Panc1 (cell line): ENCODE measurements at regions not wholly inside any gene's neighbourhood (a gene's known extent, or its start where the extent isn't known, plus 50 kb on each side); places are given as distances from the start of the nearest gene placed in this dataset.

Source experiments
- ATAC-seq: fragments of 200-7000 bp; cut with Tn5 transposase; 2 replicates; pipeline ENCODE4 v1.9.1; 2020; ENCODE audit warnings: mild to moderate bottlenecking, moderate library complexity
- BruUV-seq: library from RNA; stranded (reverse); fragments of 400-500 nt; replicated peaks from 2 replicates; lab custom pipeline; 2021; lab: Mats Ljungman, UMichigan
- CTCF ChIA-PET: fragments of 300-600 bp; sonication (Branson Sonifier 250); formaldehyde crosslinking; loops from one replicate; lab custom pipeline; 2022; ENCODE audit warnings: antibody characterized with exemption; lab: Charles Lee
- POLR2A ChIA-PET: fragments of 300-600 bp; sonication (Branson Sonifier 250); formaldehyde crosslinking; loops from one replicate; lab custom pipeline; 2022; ENCODE audit warnings: antibody characterized with exemption; lab: Charles Lee
- DNase-seq: peaks from one replicate; pipeline ENCODE4 v3.0.0-alpha.2; 2010; ENCODE audit warnings: low read depth, low spot score
- H3K27ac ChIP-seq: 2 replicates; pipeline ENCODE4 v1.5.1; 2011; ENCODE audit warnings: mild to moderate bottlenecking, low read length, inconsistent platforms
- H3K27me3 ChIP-seq: fragments of 200-500 bp; sonication (Bioruptor generic); 2 replicates; pipeline ENCODE4 v1.6.0; 2014; ENCODE audit warnings: low read length, inconsistent platforms; ENCODE audit not compliant: control insufficient read depth, insufficient read depth
- H3K36me3 ChIP-seq: fragments of 200-500 bp; sonication (Bioruptor generic); 2 replicates; pipeline ENCODE4 v1.5.1; 2014; ENCODE audit warnings: inconsistent platforms, mild to moderate bottlenecking, low read length, moderate library complexity; ENCODE audit not compliant: control insufficient read depth, insufficient read depth
- H3K4me1 ChIP-seq: 2 replicates; pipeline ENCODE4 v1.5.1; 2011; ENCODE audit warnings: inconsistent platforms, mild to moderate bottlenecking, low read length, moderate library complexity; ENCODE audit not compliant: control insufficient read depth, insufficient read depth
- H3K4me3 ChIP-seq, 2 experiments: 2 replicates each; pipeline ENCODE4 v1.5.1; 2011 to 2012; ENCODE audit warnings: low read depth in 2 of 2, low read length in 2 of 2, mild to moderate bottlenecking in 2 of 2, inconsistent platforms in 1 of 2, moderate library complexity in 1 of 2
- H3K9me3 ChIP-seq: fragments of 200-500 bp; sonication (Bioruptor generic); 2 replicates; pipeline ENCODE4 v1.5.1; 2014; ENCODE audit warnings: low read depth, mild to moderate bottlenecking, inconsistent platforms, low read length, moderate library complexity; ENCODE audit not compliant: control insufficient read depth, insufficient read depth
- CTCF ChIP-seq: fragments of 450-650 bp; IDR thresholded peaks from 2 replicates; pipeline ENCODE4 v1.5.1; 2017; ENCODE audit warnings: mild to moderate bottlenecking
- POLR2AphosphoS5 ChIP-seq: IDR thresholded peaks from 2 replicates; pipeline ENCODE4 v1.6.1; 2012; ENCODE audit warnings: mild to moderate bottlenecking, low read depth, low read length, moderate library complexity
- REST ChIP-seq, 2 experiments: IDR thresholded peaks; 2 replicates each; pipeline ENCODE4 v1.6.1; 2011 to 2012; ENCODE audit warnings: low read depth in 2 of 2, control low read depth in 1 of 2, low read length in 1 of 2, mild to moderate bottlenecking in 1 of 2, moderate library complexity in 1 of 2; ENCODE audit not compliant: insufficient read depth in 1 of 2
- SIN3A ChIP-seq: IDR thresholded peaks from 2 replicates; pipeline ENCODE4 v1.6.1; 2012; ENCODE audit warnings: low read depth, mild to moderate bottlenecking, low read length, moderate library complexity, borderline replicate concordance; ENCODE audit not compliant: insufficient read depth
- TCF7L2 ChIP-seq: IDR thresholded peaks from 2 replicates; pipeline ENCODE4 v1.6.1; 2011; ENCODE audit warnings: mild to moderate bottlenecking, low read depth, low read length, inconsistent platforms
- in situ Hi-C: cut with HindIII; loops from 2 replicates; pipeline ENCODE4 v1.10.0; 2016; ENCODE audit warnings: low sequenced_read_pairs, low pct_unique_long_range_greater_than_20kb
- intact Hi-C: fragments of 100-400 bp; cut with micrococcal nuclease; formaldehyde crosslinking; loops from one replicate; pipeline ENCODE4 v1.10.0; 2022; ENCODE audit not compliant: unreplicated experiment

GRCh38 chr6:169851641-169852503, 100.5 kb downstream of the ERMARD start:
- Histone ChIP-seq H3K9me3 (no peaks in the 10 kb centered on the region), H3K27me3 (no peaks in the 10 kb centered on the region; the same call in 1 of the 2 replicates), H3K4me1 (no peaks in the 10 kb centered on the region), H3K36me3 (no peaks in the 10 kb centered on the region), H3K27ac (no peak overlapping the region), H3K4me3 (no peak overlapping the region)
- DNase-seq (no peak), ATAC-seq (peak; percentile 71)
- CTCF ChIA-PET = interaction anchor here (0.5 to 1.9 kb wide), 2 partner anchors 20 to 606 kb away, joined by 5 read pairs; no protein-coding TSS in a partner anchor
- intact Hi-C loops (no loop called here), in situ Hi-C loops (no loop called here)
- TF ChIP-seq POLR2AphosphoS5 (no peak), TCF7L2 (no peak), SIN3A (no peak), REST (IDR thresholded peaks at IDR 0.05; ENCODE audit: insufficient read depth in 1 of 2, low read depth in 2 of 2, low read length in 1 of 2) (no peak), CTCF (no peak)
- BruUV-seq = no TSS peak
- POLR2A ChIA-PET = no interaction called here

- TF ChIP-seq POLR2AphosphoS5 (no peak), CTCF (no peak), REST (IDR thresholded peaks at IDR 0.05; ENCODE audit: insufficient read depth in 1 of 2, low read depth in 2 of 2, low read length in 1 of 2) (no peak), SIN3A (no peak), TCF7L2 (no peak)
- H3K4me3 ChIP-seq = no peak overlapping the region
- DNase-seq (no peak), ATAC-seq (no peak)
- no peaks in the 10 kb centered on the region for H3K4me1 ChIP-seq
- H3K27ac ChIP-seq = no peak overlapping the region
- no peaks in the 10 kb centered on the region; the same call in 1 of the 2 replicates for H3K27me3 ChIP-seq
- CTCF ChIA-PET = interaction anchor here (1.9 kb wide), 1 partner anchor 19 kb away, joined by 5 read pairs; no protein-coding TSS in a partner anchor
- no peaks in the 10 kb centered on the region for H3K9me3 ChIP-seq
- in situ Hi-C loops (no loop called here), intact Hi-C loops (no loop called here)
- BruUV-seq = no TSS peak
- POLR2A ChIA-PET = no interaction called here
- no peaks in the 10 kb centered on the region for H3K36me3 ChIP-seq
These were observed 99.3 kb downstream of the ERMARD start for GRCh38 chr6:169850746-169851145.
